HCT116 (cell line): ENCODE measurements at regions not wholly inside any gene's neighbourhood (a gene's known extent, or its start where the extent isn't known, plus 50 kb on each side); places are given as distances from the start of the nearest gene placed in this dataset.

Experiments used
- ATAC-seq: fragments of 200-7000 bp; cut with Tn5 transposase; 2 replicates; pipeline ENCODE4 v1.9.1; 2020; ENCODE audit warnings: mild to moderate bottlenecking, moderate library complexity
- BruUV-seq: library from RNA; stranded (reverse); fragments of 400-500 nt; replicated peaks from 2 replicates; lab custom pipeline; 2021; lab: Mats Ljungman, UMichigan
- CTCF ChIA-PET: fragments of 300-600 bp; sonication (Branson Sonifier 250); formaldehyde crosslinking; loops from one replicate; lab custom pipeline; 2021; ENCODE audit warnings: antibody characterized with exemption; lab: Charles Lee
- POLR2A ChIA-PET: fragments of 300-600, 350-600 bp; sonication (Branson Sonifier 250); formaldehyde crosslinking; loops from one replicate; lab custom pipeline; 2021; ENCODE audit warnings: antibody characterized with exemption; lab: Charles Lee
- RAD21 ChIA-PET, 2 experiments: fragments of 300-600 bp; sonication (Branson Sonifier 250); formaldehyde crosslinking; loops; one replicate each; lab custom pipeline; 2023; ENCODE audit warnings: low total read pairs in 2 of 2; ENCODE audit not compliant: uncharacterized antibody in 2 of 2, unreplicated experiment in 2 of 2, low non-redundant PET in 1 of 2; lab: Charles Lee
- DNase-seq: peaks from one replicate; pipeline ENCODE4 v3.0.0-alpha.2; 2010; ENCODE audit warnings: low read depth, low spot score
- H2AFZ ChIP-seq: fragments of 200-600 bp; shearing (Covaris generic), sonication (generic); 2 replicates; pipeline ENCODE4 v1.6.1; 2017; ENCODE audit warnings: low read depth, mixed run types, mixed read lengths, antibody characterized with exemption, low read length; ENCODE audit not compliant: poor library complexity, severe bottlenecking
- H3K27ac ChIP-seq: 2 replicates; pipeline ENCODE4 v1.5.1; 2012; ENCODE audit warnings: low read depth, low read length
- H3K27me3 ChIP-seq: fragments of 200-600 bp; sonication (generic); 2 replicates; pipeline ENCODE4 v1.6.1; 2016; ENCODE audit warnings: mixed run types, low read length, mixed read lengths; ENCODE audit not compliant: insufficient read depth
- H3K36me3 ChIP-seq, 2 experiments: fragments of 200-500 bp in 1 of 2; fragments of 200-600 bp in 1 of 2; sonication (Bioruptor generic) in 1 of 2; sonication (generic) in 1 of 2; 2 replicates each; pipeline versions ENCODE4 v1.5.1 to v1.6.1; 2014 to 2016; ENCODE audit warnings: low read length in 2 of 2, inconsistent platforms in 1 of 2, mixed read lengths in 1 of 2, mixed run types in 1 of 2; ENCODE audit not compliant: insufficient read depth in 2 of 2, control insufficient read depth in 1 of 2
- H3K4me1 ChIP-seq, 2 experiments: fragments of 200-600 bp in 1 of 2; sonication (generic) in 1 of 2; 2 replicates each; pipeline versions ENCODE4 v1.5.1 to v1.6.1; 2012 to 2017; ENCODE audit warnings: low read length in 2 of 2, inconsistent platforms in 1 of 2, mild to moderate bottlenecking in 1 of 2, mixed read lengths in 1 of 2, mixed run types in 1 of 2, moderate library complexity in 1 of 2; ENCODE audit not compliant: insufficient read depth in 2 of 2, control insufficient read depth in 1 of 2
- H3K4me2 ChIP-seq: fragments of 200-600 bp; sonication (generic); 2 replicates; pipeline ENCODE4 v1.6.1; 2017; ENCODE audit warnings: mixed run types, low read length, mixed read lengths
- H3K4me3 ChIP-seq, 2 experiments: fragments of 200-600 bp in 1 of 2; sonication (generic) in 1 of 2; replicated peaks in 1 of 2; 2 replicates each; pipeline ENCODE4 v1.5.1; 2011 to 2016; ENCODE audit warnings: low read length in 2 of 2, control low read depth in 1 of 2, low read depth in 1 of 2, mild to moderate bottlenecking in 1 of 2, mixed read lengths in 1 of 2, mixed run types in 1 of 2
- H3K79me2 ChIP-seq: fragments of 200-600 bp; sonication (generic); 2 replicates; pipeline ENCODE4 v1.6.1; 2017; ENCODE audit warnings: mild to moderate bottlenecking, mixed run types, low read length, moderate library complexity, mixed read lengths; ENCODE audit not compliant: insufficient read depth
- H3K9ac ChIP-seq: fragments of 200-600 bp; sonication (generic); 2 replicates; pipeline ENCODE4 v1.6.1; 2016; ENCODE audit warnings: low read length, mixed read lengths
- H3K9me2 ChIP-seq: fragments of 200-600 bp; sonication (generic), shearing (Covaris generic); 2 replicates; pipeline ENCODE4 v1.6.1; 2017; ENCODE audit warnings: mixed run types, mild to moderate bottlenecking, moderate library complexity; ENCODE audit not compliant: insufficient read depth
- H3K9me3 ChIP-seq, 2 experiments: fragments of 200-500 bp in 1 of 2; fragments of 200-600 bp in 1 of 2; sonication (Bioruptor generic) in 1 of 2; sonication (generic) in 1 of 2; 2 replicates each; pipeline ENCODE4 v1.6.1; 2014 to 2017; ENCODE audit warnings: low read length in 2 of 2, mixed read lengths in 2 of 2, inconsistent platforms in 1 of 2, low read depth in 1 of 2, mild to moderate bottlenecking in 1 of 2, mixed run types in 1 of 2, moderate library complexity in 1 of 2; ENCODE audit not compliant: control insufficient read depth in 1 of 2, insufficient read depth in 1 of 2
- H4K20me1 ChIP-seq: fragments of 200-600 bp; sonication (generic), shearing (Covaris generic); 2 replicates; pipeline ENCODE4 v1.6.1; 2017; ENCODE audit warnings: mixed run types, mild to moderate bottlenecking, moderate library complexity; ENCODE audit not compliant: insufficient read depth
- CBX3 ChIP-seq: IDR thresholded peaks from 2 replicates; pipeline ENCODE4 v1.6.1; 2012; ENCODE audit warnings: low read depth
- CTCF ChIP-seq, 3 experiments: fragments of 200-600 bp in 1 of 3; sonication (generic) in 1 of 3; IDR thresholded peaks in 2 of 3; conservative IDR thresholded peaks in 1 of 3; 2 replicates each; pipeline ENCODE4 v1.5.1; 2012 to 2017; ENCODE audit warnings: low read depth in 2 of 3, low read length in 2 of 3, antibody characterized with exemption in 1 of 3, borderline replicate concordance in 1 of 3, control low read depth in 1 of 3, mild to moderate bottlenecking in 1 of 3, mixed read lengths in 1 of 3, mixed run types in 1 of 3, moderate library complexity in 1 of 3; ENCODE audit not compliant: insufficient read depth in 1 of 3
- EGR1 ChIP-seq: IDR thresholded peaks from 2 replicates; pipeline ENCODE4 v1.6.1; 2012; ENCODE audit warnings: low read depth
- ELF1 ChIP-seq: IDR thresholded peaks from 2 replicates; pipeline ENCODE4 v1.6.1; 2012; ENCODE audit warnings: low read depth, borderline replicate concordance
- EZH2 ChIP-seq: fragments of 200-600 bp; sonication (generic); IDR thresholded peaks from 2 replicates; pipeline ENCODE4 v1.6.1; 2017; ENCODE audit warnings: antibody characterized with exemption, mixed run types
- FOSL1 ChIP-seq: IDR thresholded peaks from 2 replicates; pipeline ENCODE4 v1.6.1; 2012; ENCODE audit warnings: low read depth
- JUND ChIP-seq: IDR thresholded peaks from 2 replicates; pipeline ENCODE4 v1.6.1; 2012
- MAX ChIP-seq: IDR thresholded peaks from 2 replicates; pipeline ENCODE4 v1.6.1; 2012
- POLR2A ChIP-seq: IDR thresholded peaks from 2 replicates; pipeline ENCODE4 v1.7.0; 2011; ENCODE audit warnings: borderline replicate concordance; ENCODE audit not compliant: insufficient read depth, insufficient read length; ENCODE audit errors: extremely low read depth
- POLR2AphosphoS5 ChIP-seq: IDR thresholded peaks from 2 replicates; pipeline ENCODE4 v1.6.1; 2011; ENCODE audit warnings: mild to moderate bottlenecking, low read depth, low read length, moderate library complexity
- RAD21 ChIP-seq: IDR thresholded peaks from 2 replicates; pipeline ENCODE4 v1.6.1; 2012; ENCODE audit warnings: low read depth, mild to moderate bottlenecking
- SIN3A ChIP-seq: IDR thresholded peaks from 2 replicates; pipeline ENCODE4 v1.6.1; 2012; ENCODE audit warnings: low read depth
- SP1 ChIP-seq: IDR thresholded peaks from 2 replicates; pipeline ENCODE4 v1.6.1; 2012; ENCODE audit warnings: low read depth
- intact Hi-C: fragments of 100-400 bp; cut with micrococcal nuclease; formaldehyde crosslinking; loops from 2 replicates; pipeline ENCODE4 v1.10.0; 2022
- TF ChIP-seq, protein P1 (sequence below): IDR thresholded peaks from 2 replicates; pipeline ENCODE4 v1.6.1; 2012; ENCODE audit warnings: low read depth

- no TSS peak for BruUV-seq
- Histone ChIP-seq H3K9me3 (no peaks in the 10 kb centered on the region), H3K9me2 (no peaks in the 10 kb centered on the region), H3K9ac (no peak overlapping the region), H4K20me1 (no peaks in the 10 kb centered on the region), H3K79me2 (no peaks in the 10 kb centered on the region), H3K4me3 (no peak overlapping the region), H3K4me2 (no peak overlapping the region), H2AFZ (no peak overlapping the region), H3K4me1 (no peaks in the 10 kb centered on the region), H3K27ac (no peak overlapping the region), H3K27me3 (peaks cover 36% of the 10 kb centered on the region), H3K36me3 (no peaks in the 10 kb centered on the region)
- TF ChIP-seq EZH2 (no peak), SIN3A (no peak), CTCF (IDR thresholded peaks at IDR 0.05 in 2 of 3, conservative IDR thresholded peaks at IDR 0.05 in 1 of 3; ENCODE audit: borderline replicate concordance in 1 of 3, insufficient read depth in 1 of 3, low read depth in 2 of 3, low read length in 2 of 3) (no peak), SP1 (no peak), FOSL1 (no peak), POLR2A (no peak), MAX (no peak), RAD21 (no peak), JUND (no peak), POLR2AphosphoS5 (no peak), CBX3 (no peak), ELF1 (no peak), EGR1 (no peak)
- TF ChIP-seq, protein P1, sequence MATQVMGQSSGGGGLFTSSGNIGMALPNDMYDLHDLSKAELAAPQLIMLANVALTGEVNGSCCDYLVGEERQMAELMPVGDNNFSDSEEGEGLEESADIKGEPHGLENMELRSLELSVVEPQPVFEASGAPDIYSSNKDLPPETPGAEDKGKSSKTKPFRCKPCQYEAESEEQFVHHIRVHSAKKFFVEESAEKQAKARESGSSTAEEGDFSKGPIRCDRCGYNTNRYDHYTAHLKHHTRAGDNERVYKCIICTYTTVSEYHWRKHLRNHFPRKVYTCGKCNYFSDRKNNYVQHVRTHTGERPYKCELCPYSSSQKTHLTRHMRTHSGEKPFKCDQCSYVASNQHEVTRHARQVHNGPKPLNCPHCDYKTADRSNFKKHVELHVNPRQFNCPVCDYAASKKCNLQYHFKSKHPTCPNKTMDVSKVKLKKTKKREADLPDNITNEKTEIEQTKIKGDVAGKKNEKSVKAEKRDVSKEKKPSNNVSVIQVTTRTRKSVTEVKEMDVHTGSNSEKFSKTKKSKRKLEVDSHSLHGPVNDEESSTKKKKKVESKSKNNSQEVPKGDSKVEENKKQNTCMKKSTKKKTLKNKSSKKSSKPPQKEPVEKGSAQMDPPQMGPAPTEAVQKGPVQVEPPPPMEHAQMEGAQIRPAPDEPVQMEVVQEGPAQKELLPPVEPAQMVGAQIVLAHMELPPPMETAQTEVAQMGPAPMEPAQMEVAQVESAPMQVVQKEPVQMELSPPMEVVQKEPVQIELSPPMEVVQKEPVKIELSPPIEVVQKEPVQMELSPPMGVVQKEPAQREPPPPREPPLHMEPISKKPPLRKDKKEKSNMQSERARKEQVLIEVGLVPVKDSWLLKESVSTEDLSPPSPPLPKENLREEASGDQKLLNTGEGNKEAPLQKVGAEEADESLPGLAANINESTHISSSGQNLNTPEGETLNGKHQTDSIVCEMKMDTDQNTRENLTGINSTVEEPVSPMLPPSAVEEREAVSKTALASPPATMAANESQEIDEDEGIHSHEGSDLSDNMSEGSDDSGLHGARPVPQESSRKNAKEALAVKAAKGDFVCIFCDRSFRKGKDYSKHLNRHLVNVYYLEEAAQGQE, result no peak
- ChIA-PET CTCF (no interaction called here), RAD21 (no interaction called here), POLR2A (no interaction called here)
- intact Hi-C loops, result no loop called here
- no peak for ATAC-seq
- no peak for DNase-seq
These were observed 91.7 kb upstream of the RAB6C start for GRCh38 chr2:129887688-129888266.
